ENCODE measurements at regions not wholly inside any gene's neighbourhood (a gene's known extent, or its start where the extent isn't known, plus 50 kb on each side); places are given as distances from the start of the nearest gene placed in this dataset.

DNA sequence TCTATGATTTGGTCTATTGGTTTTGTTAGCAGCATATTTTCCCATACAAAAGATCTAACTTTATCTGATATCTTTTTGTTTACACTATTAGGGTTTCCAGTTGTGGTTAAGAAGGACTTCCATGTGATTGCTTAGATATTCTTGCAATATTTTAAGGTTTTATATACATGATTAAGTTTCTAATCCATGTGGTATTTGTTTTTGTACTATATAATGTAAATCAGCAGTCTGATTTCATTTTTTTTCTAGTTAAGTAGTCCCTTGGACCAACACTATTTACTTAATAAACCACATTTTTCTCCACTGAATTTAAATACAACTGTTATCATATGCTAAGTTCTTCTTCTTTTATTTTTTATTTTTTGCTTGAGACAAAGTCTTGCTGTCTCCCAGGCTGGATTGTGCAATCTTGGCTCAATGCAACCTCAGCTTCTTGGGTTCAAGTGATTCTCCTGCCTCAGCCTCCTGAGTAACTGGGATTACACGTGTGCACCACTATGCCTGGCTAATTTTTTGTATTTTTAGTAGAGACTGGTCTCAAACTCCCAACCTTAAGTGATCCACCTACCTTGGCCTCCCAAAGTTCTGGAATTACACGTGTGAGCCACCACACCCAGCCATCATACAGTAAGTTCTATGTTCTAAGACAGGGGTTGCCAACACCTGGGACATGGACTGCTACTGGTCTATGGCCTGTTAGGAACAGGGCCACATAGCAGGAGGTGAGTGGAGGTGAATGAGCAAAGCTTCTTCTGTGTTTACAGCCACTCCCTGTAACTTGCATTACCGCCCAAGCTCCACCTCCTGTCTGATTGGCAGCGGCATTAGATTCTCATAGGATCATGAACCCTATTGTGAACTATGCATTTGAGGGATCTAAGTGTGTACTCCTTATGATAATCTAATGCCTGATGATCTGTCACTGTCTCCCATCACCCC, 58.5 kb upstream of the RAB27B start:
- TF ChIP-seq, protein P1, sequence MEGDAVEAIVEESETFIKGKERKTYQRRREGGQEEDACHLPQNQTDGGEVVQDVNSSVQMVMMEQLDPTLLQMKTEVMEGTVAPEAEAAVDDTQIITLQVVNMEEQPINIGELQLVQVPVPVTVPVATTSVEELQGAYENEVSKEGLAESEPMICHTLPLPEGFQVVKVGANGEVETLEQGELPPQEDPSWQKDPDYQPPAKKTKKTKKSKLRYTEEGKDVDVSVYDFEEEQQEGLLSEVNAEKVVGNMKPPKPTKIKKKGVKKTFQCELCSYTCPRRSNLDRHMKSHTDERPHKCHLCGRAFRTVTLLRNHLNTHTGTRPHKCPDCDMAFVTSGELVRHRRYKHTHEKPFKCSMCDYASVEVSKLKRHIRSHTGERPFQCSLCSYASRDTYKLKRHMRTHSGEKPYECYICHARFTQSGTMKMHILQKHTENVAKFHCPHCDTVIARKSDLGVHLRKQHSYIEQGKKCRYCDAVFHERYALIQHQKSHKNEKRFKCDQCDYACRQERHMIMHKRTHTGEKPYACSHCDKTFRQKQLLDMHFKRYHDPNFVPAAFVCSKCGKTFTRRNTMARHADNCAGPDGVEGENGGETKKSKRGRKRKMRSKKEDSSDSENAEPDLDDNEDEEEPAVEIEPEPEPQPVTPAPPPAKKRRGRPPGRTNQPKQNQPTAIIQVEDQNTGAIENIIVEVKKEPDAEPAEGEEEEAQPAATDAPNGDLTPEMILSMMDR (conservative IDR thresholded peaks at IDR 0.05; ENCODE audit: low read length) = no peak
- TF ChIP-seq EZH2phosphoT487 (IDR thresholded peaks at IDR 0.05; ENCODE audit: borderline replicate concordance) = no peak
